ENCODE measurements at regions not wholly inside any gene's neighbourhood (a gene's known extent, or its start where the extent isn't known, plus 50 kb on each side); places are given as distances from the start of the nearest gene placed in this dataset.

DNA sequence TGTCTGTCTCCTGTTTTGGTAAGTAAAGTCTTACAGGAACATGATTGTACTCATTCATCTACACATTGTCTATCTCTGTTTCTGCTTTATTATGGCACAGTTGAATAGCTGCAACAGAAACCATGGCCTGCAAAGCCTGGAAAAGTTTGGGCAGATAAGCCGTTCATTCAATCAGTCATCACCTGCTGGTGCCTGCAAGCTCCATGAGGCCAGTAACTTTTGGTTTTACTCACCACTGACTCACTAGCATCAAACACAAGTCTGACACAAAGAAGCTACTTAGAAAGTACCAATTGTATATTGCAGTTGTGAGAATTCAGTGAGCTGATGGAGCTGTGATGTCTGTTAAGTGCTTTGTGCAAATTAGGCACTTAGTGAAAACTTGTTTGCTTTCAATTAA, 373.6 kb upstream of the SGCD start:
- Mint-ChIP-seq H3K36me3 (ENCODE audit: low read depth, unreplicated experiment) (no peaks in the 10 kb centered on the region), H3K27ac (ENCODE audit: unreplicated experiment) (no peak overlapping the region), H3K27me3 (ENCODE audit: low read depth, unreplicated experiment) (peaks cover 4% of the 10 kb centered on the region), H3K9me3 (ENCODE audit: unreplicated experiment) (no peaks in the 10 kb centered on the region), H3K4me1 (ENCODE audit: low read depth, unreplicated experiment) (no peaks in the 10 kb centered on the region), H3K4me3 (ENCODE audit: unreplicated experiment) (no peak overlapping the region)
- Histone ChIP-seq H3K9me3 (ENCODE audit: insufficient read depth, low read depth, low read length) (no peaks in the 10 kb centered on the region), H3K9ac (ENCODE audit: low read length) (no peak overlapping the region), H3K4me1 (ENCODE audit: insufficient read depth, low read length) (no peaks in the 10 kb centered on the region), H3K36me3 (ENCODE audit: insufficient read depth, low read length) (no peaks in the 10 kb centered on the region), H4K20me1 (ENCODE audit: insufficient read depth, low read length) (no peaks in the 10 kb centered on the region), H3K27ac (ENCODE audit: low read depth, low read length) (no peak overlapping the region), H3K27me3 (ENCODE audit: insufficient read depth, low read length) (no peaks in the 10 kb centered on the region), H2AFZ (ENCODE audit: low read depth, low read length) (no peak overlapping the region), H3K4me3 (ENCODE audit: insufficient read depth, low read depth, low read length) (no peak overlapping the region), H3K79me2 (ENCODE audit: insufficient read depth, low read length) (no peaks in the 10 kb centered on the region), H3K4me2 (ENCODE audit: low read length) (no peak overlapping the region)
- FAIRE-seq (peak; percentile 71), DNase-seq (ENCODE audit: low read depth) (peak; percentile 14)
- TF ChIP-seq, protein P1, sequence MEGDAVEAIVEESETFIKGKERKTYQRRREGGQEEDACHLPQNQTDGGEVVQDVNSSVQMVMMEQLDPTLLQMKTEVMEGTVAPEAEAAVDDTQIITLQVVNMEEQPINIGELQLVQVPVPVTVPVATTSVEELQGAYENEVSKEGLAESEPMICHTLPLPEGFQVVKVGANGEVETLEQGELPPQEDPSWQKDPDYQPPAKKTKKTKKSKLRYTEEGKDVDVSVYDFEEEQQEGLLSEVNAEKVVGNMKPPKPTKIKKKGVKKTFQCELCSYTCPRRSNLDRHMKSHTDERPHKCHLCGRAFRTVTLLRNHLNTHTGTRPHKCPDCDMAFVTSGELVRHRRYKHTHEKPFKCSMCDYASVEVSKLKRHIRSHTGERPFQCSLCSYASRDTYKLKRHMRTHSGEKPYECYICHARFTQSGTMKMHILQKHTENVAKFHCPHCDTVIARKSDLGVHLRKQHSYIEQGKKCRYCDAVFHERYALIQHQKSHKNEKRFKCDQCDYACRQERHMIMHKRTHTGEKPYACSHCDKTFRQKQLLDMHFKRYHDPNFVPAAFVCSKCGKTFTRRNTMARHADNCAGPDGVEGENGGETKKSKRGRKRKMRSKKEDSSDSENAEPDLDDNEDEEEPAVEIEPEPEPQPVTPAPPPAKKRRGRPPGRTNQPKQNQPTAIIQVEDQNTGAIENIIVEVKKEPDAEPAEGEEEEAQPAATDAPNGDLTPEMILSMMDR (IDR thresholded peaks at IDR 0.05; ENCODE audit: insufficient read depth, low read depth, low read length), result no peak
- no peak for TF ChIP-seq EZH2 (IDR thresholded peaks at IDR 0.05; ENCODE audit: insufficient read depth, low read length)

DNA sequence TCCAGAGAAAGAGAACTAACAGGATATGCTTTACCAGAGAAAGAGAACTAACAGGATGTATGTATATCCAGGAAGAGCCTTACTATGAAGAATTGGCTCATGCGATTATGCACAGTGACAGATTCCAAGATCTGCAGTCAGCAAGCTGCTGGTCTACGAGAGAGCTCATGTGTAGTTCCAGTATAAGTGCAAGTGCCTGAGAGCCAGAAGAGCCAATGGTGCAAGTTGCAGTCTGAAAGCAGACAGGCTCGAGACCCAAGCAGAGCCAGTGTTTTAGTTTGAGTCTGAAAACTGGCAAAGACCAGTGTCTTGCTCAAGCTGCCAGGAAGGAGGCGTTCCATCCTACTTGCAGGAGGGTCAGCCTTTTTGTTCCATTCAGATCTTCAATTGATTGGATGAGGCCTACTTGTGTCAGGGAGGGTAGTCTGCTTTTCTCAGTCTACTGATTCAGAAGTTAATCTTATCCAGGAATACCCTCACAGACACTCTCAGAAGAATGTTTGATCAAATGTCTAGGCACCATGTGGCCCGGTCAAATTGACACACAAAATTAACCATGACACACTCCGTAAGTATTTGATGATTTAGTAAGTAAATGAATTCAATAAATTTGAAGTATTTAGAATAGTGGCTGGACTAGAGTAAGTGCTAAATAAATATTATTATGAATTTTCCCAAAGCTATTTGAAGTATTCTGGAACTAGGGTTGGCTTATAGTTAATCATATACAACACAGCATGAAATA, 372.1 kb upstream of the SGCD start:
- Histone ChIP-seq H3K27ac (ENCODE audit: low read depth, low read length) (no peak overlapping the region), H3K36me3 (ENCODE audit: insufficient read depth, low read length) (no peaks in the 10 kb centered on the region), H3K9ac (ENCODE audit: low read length) (no peak overlapping the region), H3K79me2 (ENCODE audit: insufficient read depth, low read length) (no peaks in the 10 kb centered on the region), H3K4me3 (ENCODE audit: insufficient read depth, low read depth, low read length) (no peak overlapping the region), H3K4me1 (ENCODE audit: insufficient read depth, low read length) (no peaks in the 10 kb centered on the region), H3K9me3 (ENCODE audit: insufficient read depth, low read depth, low read length) (no peaks in the 10 kb centered on the region), H4K20me1 (ENCODE audit: insufficient read depth, low read length) (no peaks in the 10 kb centered on the region), H3K27me3 (ENCODE audit: insufficient read depth, low read length) (no peaks in the 10 kb centered on the region), H3K4me2 (ENCODE audit: low read length) (no peak overlapping the region), H2AFZ (ENCODE audit: low read depth, low read length) (no peak overlapping the region)
- no peak overlapping the region for H3K4me3 Mint-ChIP-seq (ENCODE audit: unreplicated experiment)
- DNase-seq (ENCODE audit: low read depth) (peak; percentile 33), FAIRE-seq (no peak)
- no peaks in the 10 kb centered on the region for H3K4me1 Mint-ChIP-seq (ENCODE audit: low read depth, unreplicated experiment)
- no peaks in the 10 kb centered on the region for H3K9me3 Mint-ChIP-seq (ENCODE audit: unreplicated experiment)
- TF ChIP-seq, protein P1 (IDR thresholded peaks at IDR 0.05; ENCODE audit: insufficient read depth, low read depth, low read length), result no peak
- no peak for TF ChIP-seq EZH2 (IDR thresholded peaks at IDR 0.05; ENCODE audit: insufficient read depth, low read length)
- no peak overlapping the region for H3K27ac Mint-ChIP-seq (ENCODE audit: unreplicated experiment)
- H3K27me3 Mint-ChIP-seq (ENCODE audit: low read depth, unreplicated experiment), result peaks cover 4% of the 10 kb centered on the region
- H3K36me3 Mint-ChIP-seq (ENCODE audit: low read depth, unreplicated experiment), result no peaks in the 10 kb centered on the region

DNA sequence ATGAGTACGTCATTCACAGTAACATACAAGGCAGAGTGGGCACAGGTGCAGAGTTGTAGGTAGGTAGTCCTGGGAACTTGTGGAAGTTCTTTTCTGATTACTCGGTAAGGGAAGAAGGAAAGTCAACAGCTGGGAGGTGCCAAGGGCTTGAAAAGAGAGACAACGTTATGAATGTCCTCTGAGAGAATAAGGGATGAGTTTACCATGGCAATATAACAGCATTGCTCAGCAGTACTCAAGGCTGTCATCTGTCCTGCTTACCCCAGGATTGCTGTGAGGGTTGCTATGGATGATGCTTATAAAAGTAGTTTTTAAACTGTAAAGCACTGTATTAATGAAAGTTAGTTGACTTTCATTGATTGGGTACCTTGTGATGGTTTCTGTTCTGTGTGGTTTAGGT, 369.1 kb upstream of the SGCD start:
- H2AFZ ChIP-seq (ENCODE audit: low read depth, low read length), result no peak overlapping the region
- Mint-ChIP-seq H3K36me3 (ENCODE audit: low read depth, unreplicated experiment) (no peaks in the 10 kb centered on the region), H3K4me1 (ENCODE audit: low read depth, unreplicated experiment) (no peaks in the 10 kb centered on the region), H3K4me3 (ENCODE audit: unreplicated experiment) (no peak overlapping the region), H3K27me3 (ENCODE audit: low read depth, unreplicated experiment) (no peaks in the 10 kb centered on the region), H3K9me3 (ENCODE audit: unreplicated experiment) (no peaks in the 10 kb centered on the region), H3K27ac (ENCODE audit: unreplicated experiment) (no peak overlapping the region)
- H3K79me2 ChIP-seq (ENCODE audit: insufficient read depth, low read length), result no peaks in the 10 kb centered on the region
- no peak overlapping the region for H3K9ac ChIP-seq (ENCODE audit: low read length)
- no peaks in the 10 kb centered on the region for H3K36me3 ChIP-seq (ENCODE audit: insufficient read depth, low read length)
- DNase-seq (ENCODE audit: low read depth), result no peak
- no peak for FAIRE-seq
- no peaks in the 10 kb centered on the region for H3K9me3 ChIP-seq (ENCODE audit: insufficient read depth, low read depth, low read length)
- no peaks in the 10 kb centered on the region for H3K27me3 ChIP-seq (ENCODE audit: insufficient read depth, low read length)
- no peaks in the 10 kb centered on the region for H3K4me1 ChIP-seq (ENCODE audit: insufficient read depth, low read length)
- H4K20me1 ChIP-seq (ENCODE audit: insufficient read depth, low read length), result no peaks in the 10 kb centered on the region
- H3K4me3 ChIP-seq (ENCODE audit: insufficient read depth, low read depth, low read length), result no peak overlapping the region
- TF ChIP-seq, protein P1 (IDR thresholded peaks at IDR 0.05; ENCODE audit: insufficient read depth, low read depth, low read length), result no peak
- TF ChIP-seq EZH2 (IDR thresholded peaks at IDR 0.05; ENCODE audit: insufficient read depth, low read length), result no peak
- H3K4me2 ChIP-seq (ENCODE audit: low read length), result no peak overlapping the region
- no peak overlapping the region for H3K27ac ChIP-seq (ENCODE audit: low read depth, low read length)

All from astrocyte (in vitro differentiated cells and primary cell).